GM13976 (cell line): ENCODE measurements at regions not wholly inside any gene's neighbourhood (a gene's known extent, or its start where the extent isn't known, plus 50 kb on each side); places are given as distances from the start of the nearest gene placed in this dataset.

Source experiments
- DNase-seq: peaks from one replicate; pipeline ENCODE4 v3.0.0; 2012; ENCODE audit warnings: low spot score
- in situ Hi-C: fragments of 300-500 bp; cut with MboI; formaldehyde crosslinking; loops from one replicate; pipeline ENCODE4 v1.12.0; 2022; ENCODE audit warnings: low sequenced_read_pairs, mixed read lengths, inconsistent platforms; ENCODE audit not compliant: unreplicated experiment
- TF ChIP-seq, protein P1 (sequence below): IDR thresholded peaks from 2 replicates; pipeline ENCODE4 v1.5.1; 2012; ENCODE audit warnings: borderline replicate concordance, mild to moderate bottlenecking; ENCODE audit not compliant: insufficient read depth; ENCODE audit errors: extremely low read depth, missing control alignments, control extremely low read depth

DNA sequence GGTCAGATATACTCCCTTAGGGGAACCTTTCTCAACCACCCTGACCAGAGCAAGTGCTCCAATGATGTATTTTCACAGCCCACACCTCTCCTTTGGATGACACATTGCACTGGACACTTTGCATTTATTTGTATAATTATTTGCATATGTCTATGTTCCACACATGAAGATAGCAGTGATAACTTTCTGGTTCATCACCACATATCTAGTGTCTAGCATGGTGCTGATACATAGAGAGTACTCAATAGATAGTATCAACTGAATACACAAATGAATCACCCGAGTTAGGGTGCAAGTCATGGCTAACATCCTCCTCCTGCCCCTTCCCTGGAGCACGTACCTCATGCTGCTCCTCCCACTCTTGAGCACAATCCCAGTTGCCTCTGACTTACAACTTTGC is 617.6 kb downstream of the EBF1 start:
- TF ChIP-seq, protein P1, sequence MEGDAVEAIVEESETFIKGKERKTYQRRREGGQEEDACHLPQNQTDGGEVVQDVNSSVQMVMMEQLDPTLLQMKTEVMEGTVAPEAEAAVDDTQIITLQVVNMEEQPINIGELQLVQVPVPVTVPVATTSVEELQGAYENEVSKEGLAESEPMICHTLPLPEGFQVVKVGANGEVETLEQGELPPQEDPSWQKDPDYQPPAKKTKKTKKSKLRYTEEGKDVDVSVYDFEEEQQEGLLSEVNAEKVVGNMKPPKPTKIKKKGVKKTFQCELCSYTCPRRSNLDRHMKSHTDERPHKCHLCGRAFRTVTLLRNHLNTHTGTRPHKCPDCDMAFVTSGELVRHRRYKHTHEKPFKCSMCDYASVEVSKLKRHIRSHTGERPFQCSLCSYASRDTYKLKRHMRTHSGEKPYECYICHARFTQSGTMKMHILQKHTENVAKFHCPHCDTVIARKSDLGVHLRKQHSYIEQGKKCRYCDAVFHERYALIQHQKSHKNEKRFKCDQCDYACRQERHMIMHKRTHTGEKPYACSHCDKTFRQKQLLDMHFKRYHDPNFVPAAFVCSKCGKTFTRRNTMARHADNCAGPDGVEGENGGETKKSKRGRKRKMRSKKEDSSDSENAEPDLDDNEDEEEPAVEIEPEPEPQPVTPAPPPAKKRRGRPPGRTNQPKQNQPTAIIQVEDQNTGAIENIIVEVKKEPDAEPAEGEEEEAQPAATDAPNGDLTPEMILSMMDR, result no peak
- in situ Hi-C loops, result no loop called here
- no peak for DNase-seq

- in situ Hi-C loops, result no loop called here
- TF ChIP-seq, protein P1, result no peak
- no peak for DNase-seq
Measured at GRCh38 chr5:158478139-158478538, 619.2 kb upstream of the CLINT1 start.

GRCh38 chr5:158477214-158477613 is 618.3 kb upstream of the CLINT1 start:
- in situ Hi-C loops, result no loop called here
- TF ChIP-seq, protein P1, result no peak
- no peak for DNase-seq

DNA sequence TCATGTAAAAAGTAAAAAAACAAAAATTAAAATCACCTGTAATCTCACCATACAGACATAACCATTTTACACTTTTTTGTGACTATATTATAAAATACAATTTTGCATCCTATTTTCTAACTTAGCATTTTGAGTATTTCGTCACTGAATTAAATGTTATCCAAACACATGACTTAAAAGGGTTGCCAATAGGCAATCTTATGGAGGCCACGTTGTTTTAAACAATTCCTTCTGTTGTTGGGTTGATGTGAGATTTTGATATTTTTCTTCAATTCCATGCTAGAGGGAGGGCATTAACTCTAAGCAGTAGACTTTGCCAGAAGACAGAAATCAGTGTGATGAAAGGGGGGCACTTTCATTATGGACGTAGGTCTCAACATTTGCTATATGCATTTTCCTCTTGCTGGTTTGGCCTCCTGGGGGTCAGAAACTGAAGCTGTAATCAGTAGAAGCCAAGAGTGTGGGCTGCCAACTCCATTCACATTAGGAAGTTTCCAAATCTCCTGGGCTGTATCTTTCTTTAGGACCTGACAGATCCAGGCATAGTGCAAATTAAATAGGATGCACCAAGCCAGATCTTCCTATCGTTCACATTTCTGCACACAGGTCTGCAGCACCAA is 614.2 kb upstream of the CLINT1 start:
- no peak for DNase-seq
- TF ChIP-seq, protein P1, result no peak
- in situ Hi-C loops, result no loop called here

DNA sequence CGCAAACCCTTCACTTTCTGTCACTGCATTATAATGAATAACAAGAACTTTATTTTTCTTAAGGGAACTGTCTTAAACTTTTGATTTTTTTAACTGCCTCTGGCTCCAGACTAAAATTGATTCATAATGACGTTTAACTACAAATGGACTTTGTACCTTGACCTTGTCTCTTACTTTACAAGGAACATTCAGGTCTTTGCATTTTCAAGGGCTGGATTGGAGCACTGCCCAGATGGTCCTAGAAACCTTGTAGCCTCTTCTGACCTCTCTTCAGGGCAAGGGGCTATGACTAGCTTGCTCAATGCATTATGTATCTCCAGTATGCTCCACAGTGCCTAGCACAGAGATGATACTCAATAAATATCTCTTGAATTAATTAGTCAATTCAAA is 612.6 kb upstream of the CLINT1 start:
- in situ Hi-C loops, result no loop called here
- DNase-seq, result no peak
- TF ChIP-seq, protein P1, result no peak

- TF ChIP-seq, protein P1, result no peak
- DNase-seq, result no peak
- in situ Hi-C loops, result no loop called here
Measured at GRCh38 chr5:158470764-158471534, 612.0 kb upstream of the CLINT1 start.
